ENCODE measurements at regions not wholly inside any gene's neighbourhood (a gene's known extent, or its start where the extent isn't known, plus 50 kb on each side); places are given as distances from the start of the nearest gene placed in this dataset.

GRCh38 chr2:236975766-236976165 lies 109.9 kb upstream of the COPS8 start:
- Histone ChIP-seq H3K4me3 (no peak overlapping the region), H3K36me3 (ENCODE audit: low read depth) (no peaks in the 10 kb centered on the region), H3K4me1 (ENCODE audit: low read depth) (peaks cover 3% of the 10 kb centered on the region), H3K9me3 (no peaks in the 10 kb centered on the region)
- DNase-seq (no peak), ATAC-seq (no peak)
- intact Hi-C loops (cut with DNase I, micrococcal nuclease): no loop called here
- TF ChIP-seq, protein P1, sequence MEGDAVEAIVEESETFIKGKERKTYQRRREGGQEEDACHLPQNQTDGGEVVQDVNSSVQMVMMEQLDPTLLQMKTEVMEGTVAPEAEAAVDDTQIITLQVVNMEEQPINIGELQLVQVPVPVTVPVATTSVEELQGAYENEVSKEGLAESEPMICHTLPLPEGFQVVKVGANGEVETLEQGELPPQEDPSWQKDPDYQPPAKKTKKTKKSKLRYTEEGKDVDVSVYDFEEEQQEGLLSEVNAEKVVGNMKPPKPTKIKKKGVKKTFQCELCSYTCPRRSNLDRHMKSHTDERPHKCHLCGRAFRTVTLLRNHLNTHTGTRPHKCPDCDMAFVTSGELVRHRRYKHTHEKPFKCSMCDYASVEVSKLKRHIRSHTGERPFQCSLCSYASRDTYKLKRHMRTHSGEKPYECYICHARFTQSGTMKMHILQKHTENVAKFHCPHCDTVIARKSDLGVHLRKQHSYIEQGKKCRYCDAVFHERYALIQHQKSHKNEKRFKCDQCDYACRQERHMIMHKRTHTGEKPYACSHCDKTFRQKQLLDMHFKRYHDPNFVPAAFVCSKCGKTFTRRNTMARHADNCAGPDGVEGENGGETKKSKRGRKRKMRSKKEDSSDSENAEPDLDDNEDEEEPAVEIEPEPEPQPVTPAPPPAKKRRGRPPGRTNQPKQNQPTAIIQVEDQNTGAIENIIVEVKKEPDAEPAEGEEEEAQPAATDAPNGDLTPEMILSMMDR (IDR thresholded peaks at IDR 0.05): no peak

- no peaks in the 10 kb centered on the region for H3K9me3 ChIP-seq
- no peak overlapping the region for H3K4me3 ChIP-seq
- DNase-seq (no peak), ATAC-seq (no peak)
- TF ChIP-seq, protein P1 (IDR thresholded peaks at IDR 0.05): no peak
- intact Hi-C loops (cut with DNase I, micrococcal nuclease): no loop called here
- H3K36me3 ChIP-seq (ENCODE audit: low read depth): no peaks in the 10 kb centered on the region
- peaks cover 3% of the 10 kb centered on the region for H3K4me1 ChIP-seq (ENCODE audit: low read depth)
Observed at GRCh38 chr2:236976266-236977062, 109.2 kb upstream of the COPS8 start.

GRCh38 chr2:236977063-236977851 lies 108.4 kb upstream of the COPS8 start:
- no peaks in the 10 kb centered on the region for H3K36me3 ChIP-seq (ENCODE audit: low read depth)
- ATAC-seq (peak; percentile 32), DNase-seq (no peak)
- intact Hi-C loops (cut with DNase I, micrococcal nuclease): no loop called here
- TF ChIP-seq, protein P1 (IDR thresholded peaks at IDR 0.05): no peak
- H3K4me1 ChIP-seq (ENCODE audit: low read depth): peaks cover 3% of the 10 kb centered on the region
- H3K4me3 ChIP-seq: no peak overlapping the region
- no peaks in the 10 kb centered on the region for H3K9me3 ChIP-seq

GRCh38 chr2:236977852-236978398 lies 107.8 kb upstream of the COPS8 start:
- intact Hi-C loops (cut with DNase I, micrococcal nuclease): no loop called here
- Histone ChIP-seq H3K4me3 (no peak overlapping the region), H3K9me3 (no peaks in the 10 kb centered on the region), H3K36me3 (ENCODE audit: low read depth) (no peaks in the 10 kb centered on the region), H3K4me1 (ENCODE audit: low read depth) (peaks cover 2% of the 10 kb centered on the region)
- ATAC-seq: no peak
- no peak for DNase-seq
- TF ChIP-seq, protein P1 (IDR thresholded peaks at IDR 0.05): no peak

- H3K36me3 ChIP-seq (ENCODE audit: low read depth): no peaks in the 10 kb centered on the region
- H3K4me3 ChIP-seq: no peak overlapping the region
- DNase-seq (no peak), ATAC-seq (no peak)
- H3K9me3 ChIP-seq: peaks cover 6% of the 10 kb centered on the region
- TF ChIP-seq, protein P1 (IDR thresholded peaks at IDR 0.05): no peak
- intact Hi-C loops (cut with DNase I, micrococcal nuclease): no loop called here
- H3K4me1 ChIP-seq (ENCODE audit: low read depth): no peaks in the 10 kb centered on the region
Observed at GRCh38 chr2:236979664-236980063, 106.0 kb upstream of the COPS8 start.

All from mucosa of descending colon (tissue), 3 donors.